ENCODE measurements at regions not wholly inside any gene's neighbourhood (a gene's known extent, or its start where the extent isn't known, plus 50 kb on each side); places are given as distances from the start of the nearest gene placed in this dataset.

- TF ChIP-seq EZH2 (IDR thresholded peaks at IDR 0.05; ENCODE audit: borderline replicate concordance), result no peak
- TF ChIP-seq CTCF (IDR thresholded peaks at IDR 0.05; ENCODE audit: poor library complexity), result no peak
- no peak for TF ChIP-seq EZH2phosphoT487 (IDR thresholded peaks at IDR 0.05; ENCODE audit: low read depth, severe bottlenecking, unreplicated experiment)
Observed at GRCh38 chr14:99050309-99050708, 221.7 kb downstream of the BCL11B start.
